Endothelial cell of umbilical vein (primary cell): ENCODE measurements at regions not wholly inside any gene's neighbourhood (a gene's known extent, or its start where the extent isn't known, plus 50 kb on each side); places are given as distances from the start of the nearest gene placed in this dataset.

ENCODE experiments used
- BruUV-seq: library from RNA; stranded (reverse); fragments of 400-500 nt; replicated peaks from 2 replicates; lab custom pipeline; 2021; lab: Mats Ljungman, UMichigan
- CTCF ChIA-PET: fragments of 300-600, 350-600 bp; sonication (Branson Sonifier 250); formaldehyde crosslinking; loops from one replicate; lab custom pipeline; 2021; ENCODE audit warnings: antibody characterized with exemption, inconsistent platforms; lab: Charles Lee
- POLR2A ChIA-PET: fragments of 300-600, 350-600 bp; sonication (Branson Sonifier 250); formaldehyde crosslinking; loops from one replicate; lab custom pipeline; 2021; ENCODE audit warnings: antibody characterized with exemption, inconsistent platforms; lab: Charles Lee
- DNase-seq: peaks from one replicate; pipeline ENCODE4 v3.0.0-alpha.2; 2011; ENCODE audit warnings: low read depth, low spot score
- FAIRE-seq: peaks from 2 replicates; lab custom pipeline; 2011; peaks lifted over from hg19 to GRCh38; lab: Jason Lieb, UNC
- H2AFZ ChIP-seq: 2 replicates; pipeline ENCODE4 v1.6.0; 2012; ENCODE audit warnings: low read depth, low read length, control low read depth, inconsistent platforms
- H3K27ac ChIP-seq: 2 replicates; pipeline ENCODE4 v1.5.1; 2011; ENCODE audit warnings: low read depth, mild to moderate bottlenecking, control low read depth, low read length, moderate library complexity; ENCODE audit not compliant: insufficient read depth
- H3K27me3 ChIP-seq, 2 experiments: 2 replicates each; pipeline versions ENCODE4 v1.6.0 to v1.6.1; 2011; ENCODE audit warnings: low read length in 2 of 2, mixed read lengths in 1 of 2; ENCODE audit not compliant: control insufficient read depth in 2 of 2, insufficient read depth in 2 of 2
- H3K36me3 ChIP-seq, 2 experiments: 2 replicates in 1 of 2; 3 replicates in 1 of 2; pipeline ENCODE4 v1.5.1; 2011; ENCODE audit warnings: low read length in 2 of 2, mild to moderate bottlenecking in 1 of 2, moderate library complexity in 1 of 2; ENCODE audit not compliant: control insufficient read depth in 2 of 2, insufficient read depth in 2 of 2; ENCODE audit errors: extremely low read depth in 1 of 2
- H3K4me1 ChIP-seq: 3 replicates; pipeline ENCODE4 v1.5.1; 2011; ENCODE audit warnings: mild to moderate bottlenecking, low read length; ENCODE audit not compliant: control insufficient read depth, insufficient read depth; ENCODE audit errors: extremely low read depth
- H3K4me2 ChIP-seq: 2 replicates; pipeline ENCODE4 v1.6.1; 2011; ENCODE audit warnings: low read length, control low read depth, mixed read lengths; ENCODE audit not compliant: insufficient read depth
- H3K4me3 ChIP-seq, 3 experiments: fragments of 200-600 bp in 1 of 3; sonication (generic), shearing (Covaris generic) in 1 of 3; replicated peaks in 1 of 3; 2 replicates each; pipeline ENCODE4 v1.5.1; 2011 to 2016; ENCODE audit warnings: control low read depth in 3 of 3, low read length in 3 of 3, mild to moderate bottlenecking in 2 of 3, inconsistent platforms in 1 of 3, low read depth in 1 of 3, moderate library complexity in 1 of 3; ENCODE audit not compliant: insufficient read depth in 1 of 3
- H3K79me2 ChIP-seq: 2 replicates; pipeline ENCODE4 v1.6.0; 2012; ENCODE audit warnings: low read length, inconsistent platforms; ENCODE audit not compliant: control insufficient read depth, insufficient read depth
- H3K9ac ChIP-seq: replicated peaks from 2 replicates; pipeline ENCODE3; 2011; ENCODE audit warnings: low read length, control low read depth; ENCODE audit not compliant: insufficient read depth; ENCODE audit errors: extremely low read depth
- H3K9me1 ChIP-seq: replicated peaks from 3 replicates; pipeline ENCODE4 v1.6.0; 2011; ENCODE audit warnings: mild to moderate bottlenecking, low read length; ENCODE audit not compliant: control insufficient read depth, insufficient read depth; ENCODE audit errors: extremely low read depth
- H3K9me3 ChIP-seq: replicated peaks from 2 replicates; pipeline ENCODE4 v1.5.1; 2012; ENCODE audit warnings: low read length, inconsistent platforms; ENCODE audit not compliant: control insufficient read depth, insufficient read depth
- H4K20me1 ChIP-seq: replicated peaks from 2 replicates; pipeline ENCODE3; 2011; ENCODE audit warnings: mild to moderate bottlenecking, low read length; ENCODE audit not compliant: control insufficient read depth, insufficient read depth; ENCODE audit errors: extremely low read depth
- EZH2 ChIP-seq: IDR thresholded peaks from 2 replicates; pipeline ENCODE4 v1.6.1; 2012; ENCODE audit warnings: borderline replicate concordance, low read depth, mild to moderate bottlenecking, moderate library complexity, low read length, inconsistent platforms; ENCODE audit not compliant: severe bottlenecking
- FOS ChIP-seq: IDR thresholded peaks from 2 replicates; pipeline ENCODE4 v1.6.1; 2011; ENCODE audit warnings: mild to moderate bottlenecking, low read length, moderate library complexity, borderline replicate concordance; ENCODE audit not compliant: insufficient read depth
- GATA2 ChIP-seq: IDR thresholded peaks from 2 replicates; pipeline ENCODE4 v1.7.0; 2011; ENCODE audit warnings: low read depth, mild to moderate bottlenecking, moderate library complexity, mixed read lengths, low read length; ENCODE audit not compliant: insufficient read length, insufficient read depth
- JUN ChIP-seq: IDR thresholded peaks from 2 replicates; pipeline ENCODE4 v1.6.1; 2011; ENCODE audit warnings: borderline replicate concordance, low read depth; ENCODE audit not compliant: insufficient read length, insufficient read depth
- MYC ChIP-seq: IDR thresholded peaks from one replicate; pipeline ENCODE4 v1.6.1; 2011; ENCODE audit warnings: mild to moderate bottlenecking, low read depth, low read length
- POLR2A ChIP-seq: IDR thresholded peaks from 2 replicates; pipeline ENCODE4 v1.6.1; 2012; ENCODE audit warnings: low read depth, mild to moderate bottlenecking, control low read depth, low read length
- POLR2AphosphoS5 ChIP-seq: IDR thresholded peaks from 2 replicates; pipeline ENCODE4 v1.6.1; 2012; ENCODE audit warnings: low read depth, mild to moderate bottlenecking, control low read depth, low read length, moderate library complexity; ENCODE audit not compliant: insufficient read depth
- dilution Hi-C: fragments of 300-500 bp; cut with MboI; formaldehyde crosslinking; loops from one replicate; pipeline ENCODE4 v1.15.0; 2019; ENCODE audit warnings: low sequenced_read_pairs; ENCODE audit not compliant: extremely low pct_ligation_motif_present
- intact Hi-C: fragments of 100-400 bp; cut with micrococcal nuclease; formaldehyde crosslinking; loops from one replicate; pipeline ENCODE4 v1.10.0; 2022
- TF ChIP-seq, protein P1 (sequence below), 2 donors: IDR thresholded peaks; 1 replicate in 1 of 2; 2 replicates in 1 of 2; pipeline ENCODE4 v1.5.1; 2011; ENCODE audit warnings: low read length in 2 of 2, mild to moderate bottlenecking in 2 of 2, moderate library complexity in 2 of 2, control low read depth in 1 of 2, inconsistent platforms in 1 of 2, low read depth in 1 of 2; ENCODE audit not compliant: insufficient read depth in 1 of 2; ENCODE audit errors: extremely low read depth in 1 of 2
- TF ChIP-seq, protein P2 (sequence below): IDR thresholded peaks from 2 replicates; pipeline ENCODE4 v1.6.1; 2011; ENCODE audit not compliant: insufficient read depth, insufficient read length

DNA sequence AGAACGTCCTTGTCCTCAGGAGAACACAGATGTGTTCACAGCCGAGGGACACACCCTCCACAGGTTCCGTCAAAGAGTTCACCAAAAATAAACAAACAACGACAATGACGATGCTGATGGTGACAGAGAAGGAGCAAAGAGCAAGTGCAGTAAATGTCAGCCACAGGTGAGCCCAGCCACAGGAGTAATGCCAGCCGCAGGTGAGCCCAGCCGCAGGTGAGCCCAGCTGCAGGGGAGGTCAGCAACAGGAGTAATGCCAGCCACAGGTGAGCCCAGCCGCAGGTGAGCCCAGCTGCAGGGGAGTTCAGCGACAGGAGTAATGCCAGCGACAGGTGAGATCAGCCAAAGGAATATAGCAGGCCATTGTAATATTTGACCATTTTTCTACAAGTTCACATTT lies 315.2 kb downstream of the FOXL1 start:
- DNase-seq, result no peak
- ChIA-PET POLR2A (no interaction called here), CTCF (no interaction called here)
- Histone ChIP-seq H3K9ac (no peak overlapping the region), H3K36me3 (no peaks in the 10 kb centered on the region), H3K9me3 (no peaks in the 10 kb centered on the region), H3K4me1 (peaks cover 5% of the 10 kb centered on the region), H2AFZ (no peak overlapping the region), H3K79me2 (no peaks in the 10 kb centered on the region), H3K9me1 (no peaks in the 10 kb centered on the region), H4K20me1 (no peaks in the 10 kb centered on the region), H3K27me3 (no peaks in the 10 kb centered on the region), H3K4me2 (no peak overlapping the region), H3K4me3 (no peak overlapping the region), H3K27ac (no peak overlapping the region)
- no peak for FAIRE-seq
- dilution Hi-C loops, result no loop called here
- BruUV-seq, result no TSS peak
- TF ChIP-seq, protein P1, sequence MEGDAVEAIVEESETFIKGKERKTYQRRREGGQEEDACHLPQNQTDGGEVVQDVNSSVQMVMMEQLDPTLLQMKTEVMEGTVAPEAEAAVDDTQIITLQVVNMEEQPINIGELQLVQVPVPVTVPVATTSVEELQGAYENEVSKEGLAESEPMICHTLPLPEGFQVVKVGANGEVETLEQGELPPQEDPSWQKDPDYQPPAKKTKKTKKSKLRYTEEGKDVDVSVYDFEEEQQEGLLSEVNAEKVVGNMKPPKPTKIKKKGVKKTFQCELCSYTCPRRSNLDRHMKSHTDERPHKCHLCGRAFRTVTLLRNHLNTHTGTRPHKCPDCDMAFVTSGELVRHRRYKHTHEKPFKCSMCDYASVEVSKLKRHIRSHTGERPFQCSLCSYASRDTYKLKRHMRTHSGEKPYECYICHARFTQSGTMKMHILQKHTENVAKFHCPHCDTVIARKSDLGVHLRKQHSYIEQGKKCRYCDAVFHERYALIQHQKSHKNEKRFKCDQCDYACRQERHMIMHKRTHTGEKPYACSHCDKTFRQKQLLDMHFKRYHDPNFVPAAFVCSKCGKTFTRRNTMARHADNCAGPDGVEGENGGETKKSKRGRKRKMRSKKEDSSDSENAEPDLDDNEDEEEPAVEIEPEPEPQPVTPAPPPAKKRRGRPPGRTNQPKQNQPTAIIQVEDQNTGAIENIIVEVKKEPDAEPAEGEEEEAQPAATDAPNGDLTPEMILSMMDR (IDR thresholded peaks at IDR 0.05; ENCODE audit: extremely low read depth in 1 of 2, insufficient read depth in 1 of 2, low read depth in 1 of 2, low read length in 2 of 2), result no peak
- TF ChIP-seq, protein P2, sequence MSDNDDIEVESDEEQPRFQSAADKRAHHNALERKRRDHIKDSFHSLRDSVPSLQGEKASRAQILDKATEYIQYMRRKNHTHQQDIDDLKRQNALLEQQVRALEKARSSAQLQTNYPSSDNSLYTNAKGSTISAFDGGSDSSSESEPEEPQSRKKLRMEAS, result no peak
- no peak for TF ChIP-seq POLR2AphosphoS5
- TF ChIP-seq MYC, result no peak
- no peak for TF ChIP-seq EZH2
- no peak for TF ChIP-seq FOS
- no peak for TF ChIP-seq JUN
- TF ChIP-seq GATA2, result no peak
- no peak for TF ChIP-seq POLR2A
- intact Hi-C loops, result no loop called here
